Coronary artery (tissue), 2 donors: ENCODE measurements at regions not wholly inside any gene's neighbourhood (a gene's known extent, or its start where the extent isn't known, plus 50 kb on each side); places are given as distances from the start of the nearest gene placed in this dataset.

ENCODE experiments used
- DNase-seq: peaks from one replicate; pipeline ENCODE4 v3.0.0-alpha.2; 2017; ENCODE audit warnings: low spot score
- H3K27ac ChIP-seq, 2 donors: fragments of 200-600 bp; sonication (generic); one replicate each; pipeline ENCODE4 v1.5.1; 2016 to 2019
- H3K4me3 ChIP-seq: fragments of 200-600 bp; sonication (generic); 2 replicates; pipeline ENCODE4 v1.5.1; 2016; ENCODE audit warnings: mild to moderate bottlenecking, moderate library complexity
- CTCF ChIP-seq: fragments of 200-600 bp; sonication (generic); IDR thresholded peaks from one replicate; pipeline ENCODE4 v1.5.1; 2019; ENCODE audit warnings: antibody characterized with exemption

GRCh38 chr10:52639652-52640051 lies 132.9 kb downstream of the MBL2 start:
- Histone ChIP-seq H3K4me3 (no peak overlapping the region), H3K27ac (no peak overlapping the region)
- DNase-seq, result no peak
- no peak for TF ChIP-seq CTCF

- DNase-seq, result no peak
- TF ChIP-seq CTCF, result no peak
- Histone ChIP-seq H3K27ac (no peak overlapping the region), H3K4me3 (no peak overlapping the region)
Measured at GRCh38 chr10:52642208-52642607, 130.4 kb downstream of the MBL2 start.

GRCh38 chr10:52644373-52645186 lies 128.0 kb downstream of the MBL2 start:
- no peak overlapping the region for H3K27ac ChIP-seq
- DNase-seq, result no peak
- peak; percentile 73 for TF ChIP-seq CTCF
- H3K4me3 ChIP-seq, result no peak overlapping the region

- DNase-seq, result no peak
- TF ChIP-seq CTCF, result no peak
- no peak overlapping the region for H3K4me3 ChIP-seq
- H3K27ac ChIP-seq, result no peak overlapping the region
Measured at GRCh38 chr10:52645187-52645758, 127.3 kb downstream of the MBL2 start.

GRCh38 chr10:52649511-52649910 lies 123.1 kb downstream of the MBL2 start:
- no peak overlapping the region for H3K27ac ChIP-seq
- H3K4me3 ChIP-seq, result no peak overlapping the region
- no peak for TF ChIP-seq CTCF
- no peak for DNase-seq

GRCh38 chr10:52650873-52651272 lies 121.7 kb downstream of the MBL2 start:
- DNase-seq, result no peak
- TF ChIP-seq CTCF, result no peak
- H3K4me3 ChIP-seq, result no peak overlapping the region
- H3K27ac ChIP-seq, result no peak overlapping the region

GRCh38 chr10:52651293-52651692 lies 121.3 kb downstream of the MBL2 start:
- Histone ChIP-seq H3K4me3 (no peak overlapping the region), H3K27ac (no peak overlapping the region)
- no peak for TF ChIP-seq CTCF
- no peak for DNase-seq
